HG03175 (cell line): ENCODE measurements at regions not wholly inside any gene's neighbourhood (a gene's known extent, or its start where the extent isn't known, plus 50 kb on each side); places are given as distances from the start of the nearest gene placed in this dataset.
"Not testable (repeated sequence)": the region's sequence is repeated elsewhere in the genome, so short reads cannot be mapped to it uniquely, and the experiment has no call there.

ENCODE experiments used
- ATAC-seq: cut with Tn5 transposase; IDR thresholded peaks from one replicate; pipeline ENCODE4 v1.9.1; 2021; ENCODE audit warnings: mild to moderate bottlenecking, moderate library complexity; ENCODE audit not compliant: unreplicated experiment

DNA sequence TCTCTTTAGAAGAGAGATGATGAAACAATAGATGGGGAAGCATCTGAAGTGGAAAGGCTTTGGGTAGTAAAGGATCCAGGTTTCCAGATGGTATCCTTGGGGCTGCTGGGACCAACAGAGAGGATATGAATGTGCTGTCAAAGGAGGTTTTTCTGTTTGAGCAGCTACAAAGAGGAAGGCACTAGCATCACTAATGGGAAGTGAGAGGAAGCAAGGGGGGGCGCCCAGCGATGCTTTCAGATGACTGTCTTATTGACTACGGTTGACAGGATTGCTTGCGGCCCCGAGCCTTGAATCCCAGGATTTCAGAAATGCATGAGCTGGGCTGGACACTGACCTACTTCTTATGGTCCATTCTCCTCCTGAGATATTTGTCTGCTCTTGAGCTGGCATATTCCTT lies 103.8 kb upstream of the GALNT15 start:
- ATAC-seq, result no peak

DNA sequence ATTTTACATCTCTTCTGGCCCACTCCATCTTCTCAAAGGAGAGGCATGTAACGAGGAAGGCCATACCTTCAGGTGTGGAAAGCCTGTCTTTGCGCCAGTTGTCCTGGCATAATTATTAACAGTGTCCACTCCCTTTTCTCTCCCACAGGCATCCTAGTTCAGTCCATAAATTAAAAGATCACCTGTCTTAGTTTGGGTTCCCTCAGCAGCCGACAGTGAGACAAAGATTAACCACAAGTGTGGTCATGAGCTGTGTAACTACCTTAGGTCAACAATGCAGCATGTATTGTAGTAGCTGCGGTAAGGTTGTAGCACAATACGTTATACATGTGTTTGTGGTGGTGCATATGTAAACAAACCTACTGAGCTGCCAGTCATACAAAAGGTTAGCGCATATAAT lies 103.3 kb upstream of the GALNT15 start:
- no peak for ATAC-seq

GRCh38 chr3:16072420-16073110 lies 101.9 kb upstream of the GALNT15 start:
- ATAC-seq, result no peak

DNA sequence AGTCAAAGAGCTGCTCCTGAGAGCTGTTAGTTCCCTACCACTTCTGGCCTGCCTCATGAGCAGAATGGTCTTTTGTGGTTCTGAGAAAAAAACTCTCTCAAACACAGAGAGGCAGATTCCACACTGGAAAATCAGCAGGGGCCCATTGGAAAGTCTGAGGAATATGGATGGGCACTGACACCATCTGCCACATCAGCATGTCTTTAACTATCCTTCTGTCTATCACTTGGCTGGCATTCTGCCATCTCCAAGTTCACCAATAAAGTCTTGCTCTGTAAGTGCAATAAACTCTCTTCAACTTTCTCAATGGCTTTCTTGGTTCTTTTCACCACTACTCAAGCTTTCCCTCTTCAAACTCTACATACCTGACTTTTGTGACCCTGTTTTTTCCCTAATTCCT lies 101.3 kb upstream of the GALNT15 start:
- ATAC-seq, result no peak

- ATAC-seq, result not testable (repeated sequence)
Observed at GRCh38 chr3:16073990-16074671, 100.3 kb upstream of the GALNT15 start.

- no peak for ATAC-seq
Observed at GRCh38 chr3:16075647-16076046, 98.8 kb upstream of the GALNT15 start.

GRCh38 chr3:16076564-16076963 lies 97.9 kb upstream of the GALNT15 start:
- no peak for ATAC-seq

DNA sequence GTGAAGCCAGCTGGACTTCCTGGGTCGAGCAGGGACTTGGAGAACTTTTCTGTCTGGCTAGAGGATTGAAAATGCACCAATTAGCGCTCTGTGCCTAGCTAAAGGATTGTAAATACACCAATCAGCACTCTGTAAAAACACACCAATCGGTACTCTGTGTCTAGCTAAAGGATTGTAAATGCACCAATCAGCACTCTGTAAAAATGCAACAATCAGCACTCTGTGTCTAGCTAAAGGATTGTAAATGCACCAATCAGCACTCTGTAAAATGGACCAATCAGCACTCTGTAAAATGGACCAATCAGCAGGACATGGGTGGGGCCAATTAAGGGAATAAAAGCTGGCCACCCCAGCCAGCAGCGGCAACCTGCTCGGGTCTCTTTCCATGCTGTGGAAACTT lies 97.3 kb upstream of the GALNT15 start:
- ATAC-seq, result not testable (repeated sequence)

GRCh38 chr3:16077681-16078080 lies 96.8 kb upstream of the GALNT15 start:
- not testable (repeated sequence) for ATAC-seq

GRCh38 chr3:16079519-16079918 lies 95.0 kb upstream of the GALNT15 start:
- no peak for ATAC-seq

- ATAC-seq, result no peak
Observed at GRCh38 chr3:16081661-16082060, 92.8 kb upstream of the GALNT15 start.

- ATAC-seq, result no peak
Observed at GRCh38 chr3:16084887-16085286, 89.6 kb upstream of the GALNT15 start.

- ATAC-seq, result no peak
Observed at GRCh38 chr3:16085410-16085809, 89.1 kb upstream of the GALNT15 start.

DNA sequence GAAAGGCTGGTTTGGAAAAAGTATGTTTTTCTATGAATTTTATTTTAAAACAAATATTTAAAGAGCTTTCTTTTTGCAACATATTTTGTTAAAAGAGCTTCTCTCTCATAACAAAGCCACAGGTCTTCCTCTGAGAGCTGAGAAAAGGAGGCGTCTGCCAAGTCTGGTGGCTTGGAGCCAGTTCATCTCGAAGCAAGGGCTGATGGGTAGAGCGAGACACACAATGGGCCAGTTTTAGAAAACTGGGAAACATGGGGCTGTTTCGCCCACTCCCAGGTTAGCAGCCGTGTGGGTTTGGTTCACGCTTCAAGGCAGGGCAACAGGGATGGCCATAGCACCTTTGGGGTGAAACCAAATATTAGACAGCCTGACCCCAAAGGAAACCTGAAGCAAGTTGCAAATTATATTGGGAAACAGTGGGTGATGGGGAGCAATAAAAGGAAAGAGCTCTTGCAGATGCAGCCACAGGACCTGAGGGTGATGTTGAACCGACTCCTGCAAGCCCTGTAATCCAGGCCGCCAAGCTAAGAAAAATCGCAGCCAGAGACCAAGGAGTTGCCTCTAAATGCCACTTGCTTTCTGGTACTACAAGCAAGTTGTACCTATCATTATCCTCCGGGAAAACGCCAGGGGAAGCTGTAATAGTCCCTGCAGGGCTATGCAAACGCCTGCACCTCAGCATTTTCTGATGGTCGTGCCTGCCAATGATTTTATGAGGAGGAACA lies 88.4 kb upstream of the GALNT15 start:
- no peak for ATAC-seq

DNA sequence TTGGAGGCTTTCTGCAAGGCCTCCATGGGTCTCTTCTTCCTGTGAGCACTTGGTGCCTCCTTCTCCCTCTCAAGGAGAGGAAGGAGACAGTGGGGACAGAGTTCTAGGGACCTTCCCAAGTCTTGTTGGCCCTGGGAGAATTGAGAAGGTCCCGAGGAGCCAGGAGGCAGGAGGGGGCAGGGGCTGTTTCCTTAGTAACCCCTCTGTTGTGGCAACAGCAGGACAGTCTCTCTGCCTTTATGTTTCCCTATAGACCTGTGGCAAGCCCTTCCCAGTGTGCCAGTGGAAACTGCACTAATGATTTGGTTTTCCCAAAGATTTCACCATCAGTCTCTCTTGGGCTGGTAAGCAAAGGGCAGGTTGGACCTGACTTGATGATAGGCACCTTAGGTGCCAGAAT lies 87.8 kb upstream of the GALNT15 start:
- no peak for ATAC-seq

GRCh38 chr3:16088496-16088895 lies 86.0 kb upstream of the GALNT15 start:
- ATAC-seq, result no peak

GRCh38 chr3:16089521-16089920 lies 85.0 kb upstream of the GALNT15 start:
- ATAC-seq, result no peak

GRCh38 chr3:16090024-16090423 lies 84.5 kb upstream of the GALNT15 start:
- ATAC-seq, result no peak

GRCh38 chr3:16090706-16091105 lies 83.8 kb upstream of the GALNT15 start:
- ATAC-seq, result no peak

DNA sequence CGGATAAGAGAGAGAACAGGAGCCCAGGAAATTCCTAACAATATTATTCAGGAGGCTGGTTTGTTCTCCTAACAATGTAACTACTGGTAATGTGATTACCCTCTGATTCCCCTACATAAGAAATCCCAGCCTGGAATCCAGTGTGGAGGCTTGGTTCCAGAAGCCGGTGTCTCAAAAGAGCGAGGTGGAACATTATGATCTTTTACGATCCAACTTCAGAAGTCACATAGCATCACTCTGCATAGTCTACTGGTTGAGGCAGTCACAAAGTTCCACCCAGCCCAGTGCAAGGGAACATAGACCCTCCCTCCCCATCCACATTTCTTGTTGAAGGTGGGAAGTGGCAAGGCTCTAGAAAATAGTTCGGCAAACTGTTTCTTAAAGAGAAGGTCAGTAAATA lies 81.6 kb upstream of the GALNT15 start:
- no peak for ATAC-seq

DNA sequence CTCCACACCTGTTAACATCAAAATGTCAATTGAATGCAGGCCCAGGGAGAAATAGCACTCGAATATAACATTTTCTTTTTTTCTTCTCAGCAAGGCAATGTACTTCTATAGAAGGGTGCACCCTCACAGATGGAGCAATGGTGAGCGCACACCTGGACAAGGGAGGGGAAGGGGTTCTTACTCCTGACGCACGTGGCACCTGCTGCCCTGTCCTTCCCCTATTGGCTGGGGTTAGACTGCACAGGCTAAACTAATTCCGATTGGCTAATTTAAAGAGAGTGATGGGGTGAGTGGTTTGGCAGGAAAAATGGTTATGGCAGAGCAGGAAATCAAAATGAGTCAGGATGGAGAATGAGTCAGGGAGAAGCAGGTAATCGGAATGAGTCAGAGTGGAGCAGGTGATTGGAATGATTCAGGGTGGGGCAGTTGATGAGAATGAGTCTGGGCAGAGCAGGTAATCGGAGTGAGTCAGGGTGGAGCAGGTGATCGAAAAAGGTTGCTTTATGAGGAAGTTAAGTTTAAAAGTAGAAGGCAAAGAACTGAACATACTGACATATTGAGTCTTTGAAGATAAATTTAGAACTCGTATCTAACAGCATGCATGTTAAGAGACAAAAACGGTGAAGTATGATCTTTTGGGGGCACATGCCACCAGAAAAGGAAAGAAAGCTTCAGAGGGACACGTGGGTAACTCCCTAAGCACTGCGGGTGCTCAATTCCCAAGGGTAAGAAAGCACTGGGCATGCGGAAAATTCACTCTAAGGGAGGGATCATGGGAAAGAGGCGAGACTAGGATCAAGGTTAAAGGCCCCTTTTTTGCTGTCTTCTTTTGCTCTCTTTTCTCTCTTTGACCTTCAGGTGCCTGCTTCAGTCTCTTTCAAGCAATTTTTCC lies 72.9 kb upstream of the GALNT15 start:
- ATAC-seq, result no peak
